Psoas muscle (tissue), 7 donors: ENCODE measurements at regions not wholly inside any gene's neighbourhood (a gene's known extent, or its start where the extent isn't known, plus 50 kb on each side); places are given as distances from the start of the nearest gene placed in this dataset.

Experiments
- ATAC-seq, 4 donors: fragments of 200-7000 bp; cut with Tn5 transposase; one replicate each; pipeline ENCODE4 v1.9.1; 2020; ENCODE audit warnings: moderate library complexity in 3 of 4, mild to moderate bottlenecking in 2 of 4
- DNase-seq, 2 donors: peaks; one replicate each; pipeline ENCODE4 v3.0.0-alpha.2; 2020
- H3K27ac ChIP-seq: fragments of 200-600 bp; one replicate; pipeline ENCODE4 v1.8.0; 2022
- H3K27me3 ChIP-seq, 3 donors: fragments of 200-600 bp in 1 of 3; one replicate each; pipeline versions ENCODE4 v1.6.1 to v1.8.0; 2013 to 2022; ENCODE audit warnings: low read length in 2 of 3, mild to moderate bottlenecking in 2 of 3, moderate library complexity in 1 of 3; ENCODE audit not compliant: insufficient read depth in 3 of 3
- H3K36me3 ChIP-seq, 2 donors: fragments of 200-600 bp in 1 of 2; one replicate each; pipeline versions ENCODE4 v1.6.1 to v1.8.0; 2013 to 2022; ENCODE audit warnings: low read depth in 1 of 2, mild to moderate bottlenecking in 1 of 2, moderate library complexity in 1 of 2; ENCODE audit not compliant: insufficient read depth in 1 of 2
- H3K4me1 ChIP-seq: fragments of 200-600 bp; one replicate; pipeline ENCODE4 v1.8.0; 2022
- H3K4me3 ChIP-seq: fragments of 200-600 bp; one replicate; pipeline ENCODE4 v1.8.0; 2022; ENCODE audit warnings: mild to moderate bottlenecking
- H3K9me3 ChIP-seq: fragments of 200-600 bp; one replicate; pipeline ENCODE4 v1.8.0; 2022
- WGBS, 3 donors: extraction: QIAGEN DNeasy Blood & Tissue Kit; methylation state at CpG; one replicate each; pipeline versions ENCODE4 v1.1.6 to v1.1.7; 2013; 5-methylcytosine and 5-hydroxymethylcytosine counted together
- intact Hi-C, 2 donors: fragments of 100-400 bp; cut with DNase I; formaldehyde crosslinking; loops; one replicate each; pipeline versions ENCODE4 v1.11.0 to v1.14.2; 2022
- TF ChIP-seq, protein P1 (sequence below): fragments of 200-600 bp; IDR thresholded peaks from one replicate; pipeline ENCODE4 v1.8.0; 2022; ENCODE audit warnings: antibody characterized with exemption
- donor health status: healthy with polysubstance abuse.
- donor health status: DM: no; HTN: no; CAD: no; lungs with moderate emphysema.
- donor health status: Bipolar disorder and iron deficiency.
- donor health status: healthy.
- donor health status: DM: yes; HTN: yes; CAD: no.
- donor health status: DM: no; HTN: no; CAD: no.
- donor health status: DM: yes; HTN: yes; CAD: no.

DNA sequence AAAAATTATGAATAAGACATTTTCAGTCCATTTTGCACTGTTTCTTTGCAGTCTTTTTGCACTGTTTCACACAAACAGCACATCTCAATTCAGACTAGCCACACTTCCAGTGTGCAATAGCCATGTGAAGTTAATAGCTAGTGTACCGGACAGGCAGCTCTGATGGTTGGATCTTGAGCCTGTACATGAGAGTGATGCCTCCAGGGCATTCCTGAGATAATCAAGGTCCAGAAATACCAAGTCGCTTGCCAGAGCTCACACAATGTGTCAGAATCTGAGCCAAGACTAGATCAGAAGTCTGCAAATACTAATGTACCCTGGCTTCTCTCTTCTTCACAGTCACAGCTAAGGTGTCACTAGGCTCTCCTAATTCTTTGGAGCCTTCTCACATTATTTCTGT, 180.2 kb downstream of the OSR1 start:
- no peaks in the 10 kb centered on the region for H3K36me3 ChIP-seq
- TF ChIP-seq, protein P1, sequence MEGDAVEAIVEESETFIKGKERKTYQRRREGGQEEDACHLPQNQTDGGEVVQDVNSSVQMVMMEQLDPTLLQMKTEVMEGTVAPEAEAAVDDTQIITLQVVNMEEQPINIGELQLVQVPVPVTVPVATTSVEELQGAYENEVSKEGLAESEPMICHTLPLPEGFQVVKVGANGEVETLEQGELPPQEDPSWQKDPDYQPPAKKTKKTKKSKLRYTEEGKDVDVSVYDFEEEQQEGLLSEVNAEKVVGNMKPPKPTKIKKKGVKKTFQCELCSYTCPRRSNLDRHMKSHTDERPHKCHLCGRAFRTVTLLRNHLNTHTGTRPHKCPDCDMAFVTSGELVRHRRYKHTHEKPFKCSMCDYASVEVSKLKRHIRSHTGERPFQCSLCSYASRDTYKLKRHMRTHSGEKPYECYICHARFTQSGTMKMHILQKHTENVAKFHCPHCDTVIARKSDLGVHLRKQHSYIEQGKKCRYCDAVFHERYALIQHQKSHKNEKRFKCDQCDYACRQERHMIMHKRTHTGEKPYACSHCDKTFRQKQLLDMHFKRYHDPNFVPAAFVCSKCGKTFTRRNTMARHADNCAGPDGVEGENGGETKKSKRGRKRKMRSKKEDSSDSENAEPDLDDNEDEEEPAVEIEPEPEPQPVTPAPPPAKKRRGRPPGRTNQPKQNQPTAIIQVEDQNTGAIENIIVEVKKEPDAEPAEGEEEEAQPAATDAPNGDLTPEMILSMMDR = no peak

DNA sequence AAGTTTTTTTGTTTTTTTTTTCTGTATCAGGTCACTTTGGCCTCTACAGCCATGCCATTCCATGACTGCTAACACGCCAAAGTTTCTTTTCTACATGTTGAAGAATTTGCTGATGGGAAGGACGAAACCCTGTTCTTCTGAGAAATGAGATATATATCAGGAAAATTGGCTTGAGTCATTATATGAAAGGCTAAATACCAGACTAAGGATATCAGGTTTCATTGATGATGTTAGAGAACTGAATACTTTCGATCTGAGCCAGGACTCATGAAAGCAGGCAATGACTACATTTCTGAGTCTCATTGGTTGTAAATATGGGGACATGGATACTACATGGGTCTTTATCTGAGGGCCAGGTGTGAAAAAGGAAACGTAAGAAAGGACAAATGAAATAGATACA, 181.4 kb downstream of the OSR1 start:
- Histone ChIP-seq H3K4me1 (no peaks in the 10 kb centered on the region), H3K27me3 (no peaks in the 10 kb centered on the region), H3K4me3 (no peak overlapping the region), H3K36me3 (no peaks in the 10 kb centered on the region), H3K27ac (no peak overlapping the region), H3K9me3 (peaks cover 3% of the 10 kb centered on the region)
- no peak for DNase-seq
- TF ChIP-seq, protein P1 = no peak
- intact Hi-C loops = no loop called here
- ATAC-seq = no peak
- WGBS, 3 donors = 62 to 77% (median 64%) methylated on average over 4 of the region's 4 CpGs

More for the DNA sequence above, 180.2 kb downstream of the OSR1 start:
- DNase-seq (no peak), ATAC-seq (peak in 1 of 4 donors; percentile 17)
- Histone ChIP-seq H3K4me1 (no peaks in the 10 kb centered on the region), H3K27me3 (no peaks in the 10 kb centered on the region), H3K4me3 (no peak overlapping the region), H3K27ac (no peak overlapping the region), H3K9me3 (peaks cover 3% of the 10 kb centered on the region)
- intact Hi-C loops = no loop called here
- 28 to 45% (median 35%) methylated on average over 2 of the region's 2 CpGs for WGBS, 3 donors

DNA sequence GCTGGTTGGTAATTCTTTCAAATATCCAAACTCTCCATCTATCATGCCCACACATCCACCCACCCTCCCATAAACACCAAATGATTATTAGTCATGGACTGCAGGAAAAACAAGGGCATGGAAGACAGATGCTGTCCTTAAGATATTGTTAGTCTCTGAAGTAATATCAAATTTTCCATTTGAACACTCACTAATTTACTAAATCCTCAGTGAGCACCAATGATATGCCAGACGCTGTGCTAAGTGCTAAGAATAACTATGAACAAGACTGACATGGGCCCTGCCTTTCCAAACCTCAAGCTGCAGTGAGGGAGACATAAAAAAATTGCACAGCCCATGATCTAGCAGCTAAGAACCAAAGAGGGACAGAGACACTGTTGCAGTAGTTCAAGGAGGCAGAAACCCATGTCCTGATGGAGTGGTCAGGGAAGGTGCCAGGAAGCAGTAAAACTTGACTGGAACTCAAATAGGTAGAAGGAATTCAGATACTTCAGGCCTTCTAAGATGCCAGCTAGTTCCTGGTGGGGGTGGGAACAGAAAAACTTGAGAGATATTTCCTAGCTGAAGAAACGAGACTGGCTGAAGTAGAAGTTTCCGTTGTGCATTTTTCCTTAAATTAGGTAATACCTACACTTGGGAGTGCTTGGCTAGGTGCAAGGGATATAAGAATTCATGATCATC, 182.1 kb downstream of the OSR1 start:
- H3K27ac ChIP-seq = no peak overlapping the region
- TF ChIP-seq, protein P1 = no peak
- ATAC-seq (peak in 3 of 4 donors; percentile 53 to 74 (median 57)), DNase-seq (no peak)
- H3K27me3 ChIP-seq = no peaks in the 10 kb centered on the region
- WGBS, 3 donors = 54 to 73% (median 61%) methylated on average over 3 of the region's 3 CpGs
- no peak overlapping the region for H3K4me3 ChIP-seq
- H3K4me1 ChIP-seq = no peaks in the 10 kb centered on the region
- intact Hi-C loops = no loop called here
- peaks cover 3% of the 10 kb centered on the region for H3K9me3 ChIP-seq
- H3K36me3 ChIP-seq = no peaks in the 10 kb centered on the region

DNA sequence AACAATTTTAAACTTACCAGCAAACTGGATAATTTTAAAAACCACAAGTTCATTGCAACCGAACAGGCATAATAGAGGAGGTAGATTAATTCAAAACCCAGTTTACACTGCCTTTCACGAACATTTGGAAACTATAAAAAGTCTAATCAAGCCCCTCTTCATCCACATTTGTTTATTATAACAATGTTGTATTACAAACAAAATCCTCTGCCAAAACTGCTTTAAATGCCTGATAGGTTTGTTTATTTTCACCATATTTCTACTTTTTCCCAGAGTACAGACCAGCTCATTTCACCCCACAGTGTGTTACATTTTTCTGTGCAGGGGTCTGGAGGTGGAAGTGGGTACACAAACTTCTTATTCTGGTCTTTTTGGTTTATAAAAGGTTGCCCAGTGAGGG, 184.2 kb downstream of the OSR1 start:
- H3K4me3 ChIP-seq = no peak overlapping the region
- 89 to 99% (median 91%) methylated on average over 2 of the region's 2 CpGs for WGBS, 3 donors

More for the DNA sequence above, 184.2 kb downstream of the OSR1 start:
- DNase-seq = no peak
- ATAC-seq = no peak
- intact Hi-C loops = no loop called here
- TF ChIP-seq, protein P1 = no peak
- Histone ChIP-seq H3K9me3 (no peaks in the 10 kb centered on the region), H3K27ac (no peak overlapping the region), H3K36me3 (no peaks in the 10 kb centered on the region), H3K4me1 (no peaks in the 10 kb centered on the region), H3K27me3 (no peaks in the 10 kb centered on the region)
